HG02610 (cell line): ENCODE measurements at regions not wholly inside any gene's neighbourhood (a gene's known extent, or its start where the extent isn't known, plus 50 kb on each side); places are given as distances from the start of the nearest gene placed in this dataset.
"Not testable (repeated sequence)": the region's sequence is repeated elsewhere in the genome, so short reads cannot be mapped to it uniquely, and the experiment has no call there.

Source experiments
- ATAC-seq: cut with Tn5 transposase; IDR thresholded peaks from one replicate; pipeline ENCODE4 v1.9.1; 2021; ENCODE audit warnings: mild to moderate bottlenecking, moderate library complexity; ENCODE audit not compliant: unreplicated experiment

GRCh38 chr4:158122501-158122900 lies 50.3 kb downstream of the GASK1B start:
- ATAC-seq, result no peak

GRCh38 chr4:158121161-158121579 lies 51.7 kb downstream of the GASK1B start:
- no peak for ATAC-seq

- ATAC-seq, result not testable (repeated sequence)
These were observed 52.1 kb downstream of the GASK1B start for GRCh38 chr4:158120645-158121151.

GRCh38 chr4:158112611-158113010 lies 60.2 kb downstream of the GASK1B start:
- no peak for ATAC-seq

- no peak for ATAC-seq
These were observed 61.6 kb downstream of the GASK1B start for GRCh38 chr4:158111241-158111640.

- no peak for ATAC-seq
These were observed 69.9 kb downstream of the GASK1B start for GRCh38 chr4:158102904-158103303.

GRCh38 chr4:158099686-158100085 lies 73.1 kb downstream of the GASK1B start:
- ATAC-seq, result no peak

GRCh38 chr4:158098802-158099201 lies 74.0 kb downstream of the GASK1B start:
- no peak for ATAC-seq

GRCh38 chr4:158094413-158095134 lies 78.3 kb downstream of the GASK1B start:
- no peak for ATAC-seq

GRCh38 chr4:158090323-158090722 lies 82.5 kb downstream of the GASK1B start:
- ATAC-seq, result no peak

- not testable (repeated sequence) for ATAC-seq
These were observed 82.9 kb downstream of the GASK1B start for GRCh38 chr4:158089897-158090296.

- no peak for ATAC-seq
These were observed 92.5 kb downstream of the GASK1B start for GRCh38 chr4:158080354-158080753.

- ATAC-seq, result no peak
These were observed 93.2 kb downstream of the GASK1B start for GRCh38 chr4:158079661-158080060.

GRCh38 chr4:158077835-158078234 lies 95.0 kb downstream of the GASK1B start:
- ATAC-seq, result no peak

GRCh38 chr4:158074851-158075250 lies 98.0 kb downstream of the GASK1B start:
- ATAC-seq, result no peak

- ATAC-seq, result no peak
These were observed 100.9 kb downstream of the GASK1B start for GRCh38 chr4:158071931-158072330.

GRCh38 chr4:158068068-158068467 lies 104.8 kb downstream of the GASK1B start:
- ATAC-seq, result no peak

GRCh38 chr4:158067646-158068045 lies 105.2 kb downstream of the GASK1B start:
- ATAC-seq, result no peak

- ATAC-seq, result no peak
These were observed 107.2 kb downstream of the GASK1B start for GRCh38 chr4:158065603-158066002.

GRCh38 chr4:158065176-158065575 lies 107.6 kb downstream of the GASK1B start:
- no peak for ATAC-seq

- no peak for ATAC-seq
These were observed 116.1 kb downstream of the GASK1B start for GRCh38 chr4:158056689-158057245.

GRCh38 chr4:158055668-158056067 lies 117.2 kb downstream of the GASK1B start:
- no peak for ATAC-seq
